Astrocyte (in vitro differentiated cells and primary cell): ENCODE measurements at regions not wholly inside any gene's neighbourhood (a gene's known extent, or its start where the extent isn't known, plus 50 kb on each side); places are given as distances from the start of the nearest gene placed in this dataset.

Experiments
- DNase-seq: peaks from one replicate; pipeline ENCODE4 v3.0.0-alpha.2; 2010; ENCODE audit warnings: low read depth
- FAIRE-seq: peaks from 2 replicates; lab custom pipeline; 2011; peaks lifted over from hg19 to GRCh38; lab: Jason Lieb, UNC
- H2AFZ ChIP-seq: 2 replicates; pipeline ENCODE4 v1.6.0; 2012; ENCODE audit warnings: low read depth, low read length, inconsistent platforms
- H3K27ac ChIP-seq: 2 replicates; pipeline ENCODE4 v1.5.1; 2011; ENCODE audit warnings: low read depth, low read length, inconsistent platforms
- H3K27me3 ChIP-seq: 2 replicates; pipeline ENCODE4 v1.6.0; 2011; ENCODE audit warnings: low read length, inconsistent platforms; ENCODE audit not compliant: insufficient read depth
- H3K36me3 ChIP-seq: 2 replicates; pipeline ENCODE4 v1.5.1; 2011; ENCODE audit warnings: low read length, inconsistent platforms; ENCODE audit not compliant: insufficient read depth
- H3K4me1 ChIP-seq: 2 replicates; pipeline ENCODE4 v1.5.1; 2011; ENCODE audit warnings: low read length, inconsistent platforms; ENCODE audit not compliant: insufficient read depth
- H3K4me2 ChIP-seq: 2 replicates; pipeline ENCODE4 v1.6.0; 2012; ENCODE audit warnings: low read length, inconsistent platforms
- H3K4me3 ChIP-seq: 2 replicates; pipeline ENCODE4 v1.5.1; 2011; ENCODE audit warnings: low read depth, mild to moderate bottlenecking, low read length, inconsistent platforms; ENCODE audit not compliant: insufficient read depth
- H3K79me2 ChIP-seq: 2 replicates; pipeline ENCODE4 v1.6.0; 2012; ENCODE audit warnings: mild to moderate bottlenecking, low read length, inconsistent platforms; ENCODE audit not compliant: insufficient read depth
- H3K9ac ChIP-seq: 2 replicates; pipeline ENCODE4 v1.6.0; 2012; ENCODE audit warnings: mild to moderate bottlenecking, low read length, inconsistent platforms
- H3K9me3 ChIP-seq: 2 replicates; pipeline ENCODE4 v1.5.1; 2012; ENCODE audit warnings: low read depth, mild to moderate bottlenecking, low read length, inconsistent platforms; ENCODE audit not compliant: insufficient read depth
- H4K20me1 ChIP-seq: 2 replicates; pipeline ENCODE4 v1.6.0; 2012; ENCODE audit warnings: low read length, inconsistent platforms; ENCODE audit not compliant: insufficient read depth
- H3K27ac Mint-ChIP-seq: one replicate; pipeline ENCODE4 v1.8.0; 2021; ENCODE audit warnings: mild to moderate bottlenecking, mixed read lengths; ENCODE audit not compliant: unreplicated experiment
- H3K27me3 Mint-ChIP-seq: one replicate; pipeline ENCODE4 v1.8.0; 2021; ENCODE audit warnings: low read depth, mixed read lengths; ENCODE audit not compliant: unreplicated experiment
- H3K36me3 Mint-ChIP-seq: one replicate; pipeline ENCODE4 v1.8.0; 2021; ENCODE audit warnings: low read depth, mixed read lengths; ENCODE audit not compliant: unreplicated experiment
- H3K4me1 Mint-ChIP-seq: one replicate; pipeline ENCODE4 v1.8.0; 2021; ENCODE audit warnings: low read depth, mixed read lengths; ENCODE audit not compliant: unreplicated experiment
- H3K4me3 Mint-ChIP-seq: one replicate; pipeline ENCODE4 v1.8.0; 2021; ENCODE audit warnings: mild to moderate bottlenecking, moderate library complexity, mixed read lengths; ENCODE audit not compliant: unreplicated experiment
- H3K9me3 Mint-ChIP-seq: one replicate; pipeline ENCODE4 v1.8.0; 2021; ENCODE audit warnings: mild to moderate bottlenecking, mixed read lengths; ENCODE audit not compliant: unreplicated experiment
- CTCF ChIP-seq: IDR thresholded peaks from 2 replicates; pipeline ENCODE4 v1.5.1; 2011; ENCODE audit warnings: low read depth, mild to moderate bottlenecking, inconsistent platforms, low read length, moderate library complexity; ENCODE audit not compliant: insufficient read depth
- EZH2 ChIP-seq: IDR thresholded peaks from 2 replicates; pipeline ENCODE4 v1.6.1; 2012; ENCODE audit warnings: mild to moderate bottlenecking, low read length, inconsistent platforms; ENCODE audit not compliant: insufficient read depth

GRCh38 chr4:156481845-156482244 is 489.8 kb downstream of the PDGFC start:
- H3K27me3 Mint-ChIP-seq: no peaks in the 10 kb centered on the region
- Histone ChIP-seq H3K27ac (no peak overlapping the region), H3K36me3 (no peaks in the 10 kb centered on the region), H3K27me3 (no peaks in the 10 kb centered on the region), H3K4me1 (peaks cover 4% of the 10 kb centered on the region), H2AFZ (no peak overlapping the region), H3K9me3 (no peaks in the 10 kb centered on the region), H3K9ac (no peak overlapping the region), H3K4me3 (no peak overlapping the region), H4K20me1 (no peaks in the 10 kb centered on the region), H3K79me2 (no peaks in the 10 kb centered on the region), H3K4me2 (no peak overlapping the region)
- H3K4me1 Mint-ChIP-seq: peaks cover 5% of the 10 kb centered on the region
- DNase-seq (no peak), FAIRE-seq (no peak)
- no peak overlapping the region for H3K4me3 Mint-ChIP-seq
- TF ChIP-seq CTCF (no peak), EZH2 (no peak)
- H3K27ac Mint-ChIP-seq: no peak overlapping the region
- peaks cover 1% of the 10 kb centered on the region for H3K9me3 Mint-ChIP-seq
- no peaks in the 10 kb centered on the region for H3K36me3 Mint-ChIP-seq

GRCh38 chr4:156477636-156478035 is 494.0 kb downstream of the PDGFC start:
- no peak for DNase-seq
- no peaks in the 10 kb centered on the region for H3K79me2 ChIP-seq
- no peaks in the 10 kb centered on the region for H3K9me3 ChIP-seq
- H2AFZ ChIP-seq: no peak overlapping the region
- no peaks in the 10 kb centered on the region for H4K20me1 ChIP-seq
- Mint-ChIP-seq H3K4me3 (no peak overlapping the region), H3K4me1 (peaks cover 26% of the 10 kb centered on the region), H3K36me3 (no peaks in the 10 kb centered on the region), H3K9me3 (no peaks in the 10 kb centered on the region), H3K27me3 (no peaks in the 10 kb centered on the region), H3K27ac (peak overlapping the region; percentile 13)
- peaks cover 15% of the 10 kb centered on the region for H3K4me1 ChIP-seq
- FAIRE-seq: no peak
- no peaks in the 10 kb centered on the region for H3K27me3 ChIP-seq
- TF ChIP-seq CTCF (no peak), EZH2 (no peak)
- no peaks in the 10 kb centered on the region for H3K36me3 ChIP-seq
- no peak overlapping the region for H3K9ac ChIP-seq
- H3K27ac ChIP-seq: no peak overlapping the region
- H3K4me2 ChIP-seq: no peak overlapping the region
- no peak overlapping the region for H3K4me3 ChIP-seq

- Histone ChIP-seq H3K27ac (peak overlapping the region; percentile 99), H3K9ac (peak overlapping the region; percentile 75), H3K36me3 (no peaks in the 10 kb centered on the region), H3K4me2 (peak overlapping the region; percentile 54), H3K9me3 (no peaks in the 10 kb centered on the region), H4K20me1 (no peaks in the 10 kb centered on the region), H3K27me3 (no peaks in the 10 kb centered on the region), H3K4me3 (no peak overlapping the region), H3K4me1 (peaks cover 15% of the 10 kb centered on the region), H2AFZ (no peak overlapping the region), H3K79me2 (no peaks in the 10 kb centered on the region)
- H3K9me3 Mint-ChIP-seq: no peaks in the 10 kb centered on the region
- peak overlapping the region; percentile 98 for H3K27ac Mint-ChIP-seq
- no peak for TF ChIP-seq CTCF
- TF ChIP-seq EZH2: no peak
- H3K27me3 Mint-ChIP-seq: no peaks in the 10 kb centered on the region
- no peaks in the 10 kb centered on the region for H3K36me3 Mint-ChIP-seq
- peaks cover 26% of the 10 kb centered on the region for H3K4me1 Mint-ChIP-seq
- H3K4me3 Mint-ChIP-seq: no peak overlapping the region
- peak; percentile 100 for DNase-seq
- peak; percentile 100 for FAIRE-seq
Measured at GRCh38 chr4:156476359-156476758, 495.2 kb downstream of the PDGFC start.
